ENCODE measurements at regions not wholly inside any gene's neighbourhood (a gene's known extent, or its start where the extent isn't known, plus 50 kb on each side); places are given as distances from the start of the nearest gene placed in this dataset.

DNA sequence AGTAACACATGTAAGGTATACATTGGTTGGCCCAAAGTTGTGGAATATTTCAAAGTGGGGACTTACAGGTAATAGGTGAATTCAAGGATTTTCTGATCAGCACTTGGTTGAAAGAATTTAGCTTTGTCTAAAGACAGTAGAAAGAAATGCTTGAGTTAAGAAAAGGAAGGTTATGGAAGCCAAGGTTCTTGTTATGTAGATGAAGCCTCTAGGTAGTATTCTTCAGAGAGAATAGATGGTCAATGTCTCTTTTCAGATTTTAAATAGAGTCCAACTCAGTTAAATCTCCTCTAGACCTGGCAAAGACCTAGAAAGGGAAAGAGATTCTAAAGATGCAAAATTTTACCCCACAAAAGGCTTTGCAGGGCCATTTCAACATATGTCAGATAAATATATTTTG is 157.4 kb downstream of the ANKRD30B start:
- Histone ChIP-seq H3K27ac (ENCODE audit: low read depth, low read length) (no peak overlapping the region), H3K4me3 (ENCODE audit: low read length in 3 of 3) (no peak overlapping the region), H3K9me3 (ENCODE audit: control insufficient read depth in 3 of 3, low read length in 3 of 3) (no peaks in the 10 kb centered on the region), H3K9ac (ENCODE audit: low read depth in 1 of 3, low read length in 3 of 3) (no peak overlapping the region), H3K27me3 (ENCODE audit: control insufficient read depth in 3 of 3, insufficient read depth in 3 of 3, low read length in 3 of 3) (no peaks in the 10 kb centered on the region), H3K36me3 (ENCODE audit: control insufficient read depth in 3 of 3, insufficient read depth in 3 of 3, low read length in 3 of 3) (no peaks in the 10 kb centered on the region), H3K4me1 (ENCODE audit: control insufficient read depth in 3 of 3, insufficient read depth in 3 of 3, low read length in 3 of 3) (no peaks in the 10 kb centered on the region)

DNA sequence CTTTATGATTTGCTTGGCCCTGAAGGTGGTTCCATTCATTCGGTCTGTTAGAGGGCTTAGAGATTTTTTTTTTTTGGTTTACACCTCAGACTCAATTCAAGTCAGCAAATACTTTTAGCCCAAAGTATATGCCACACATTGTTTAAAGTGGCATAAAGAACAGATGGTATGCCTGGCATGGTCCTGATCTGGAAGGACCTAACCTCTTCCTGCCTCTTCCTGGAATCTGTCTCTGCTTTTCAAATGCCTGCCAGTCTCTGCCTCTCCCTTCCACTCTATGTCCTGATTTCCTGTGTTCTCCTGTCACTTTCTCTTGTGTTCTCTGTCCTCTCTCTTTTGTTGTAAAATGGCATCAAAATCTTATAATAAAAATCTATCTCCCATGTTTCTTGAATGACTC is 158.0 kb downstream of the ANKRD30B start:
- Histone ChIP-seq H3K9me3 (ENCODE audit: control insufficient read depth in 3 of 3, low read length in 3 of 3) (no peaks in the 10 kb centered on the region), H3K36me3 (ENCODE audit: control insufficient read depth in 3 of 3, insufficient read depth in 3 of 3, low read length in 3 of 3) (no peaks in the 10 kb centered on the region), H3K27me3 (ENCODE audit: control insufficient read depth in 3 of 3, insufficient read depth in 3 of 3, low read length in 3 of 3) (no peaks in the 10 kb centered on the region), H3K4me3 (ENCODE audit: low read length in 3 of 3) (no peak overlapping the region), H3K9ac (ENCODE audit: low read depth in 1 of 3, low read length in 3 of 3) (no peak overlapping the region), H3K4me1 (ENCODE audit: control insufficient read depth in 3 of 3, insufficient read depth in 3 of 3, low read length in 3 of 3) (no peaks in the 10 kb centered on the region), H3K27ac (ENCODE audit: low read depth, low read length) (no peak overlapping the region)

DNA sequence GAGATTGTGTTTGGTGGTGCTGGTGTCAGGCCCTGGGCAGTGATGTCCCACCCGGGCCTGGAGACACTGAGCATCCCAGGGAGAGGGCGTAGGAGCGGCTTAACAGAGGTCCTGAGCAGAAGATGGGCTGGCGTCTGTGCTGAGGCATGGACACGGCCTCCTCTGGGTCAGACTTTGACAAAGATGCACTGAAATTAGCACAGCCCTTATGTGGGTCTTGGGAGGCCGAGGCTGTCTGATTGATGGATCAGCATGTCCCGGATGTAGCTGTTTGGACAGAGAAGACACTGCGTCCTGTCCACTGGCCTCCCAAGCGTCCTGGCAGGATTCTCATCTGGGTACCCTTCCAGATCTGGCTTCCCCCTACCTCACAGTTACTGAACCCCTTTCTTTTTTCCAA is 159.4 kb downstream of the ANKRD30B start:
- no peaks in the 10 kb centered on the region for H3K36me3 ChIP-seq (ENCODE audit: control insufficient read depth in 3 of 3, insufficient read depth in 3 of 3, low read length in 3 of 3)
- no peaks in the 10 kb centered on the region for H3K4me1 ChIP-seq (ENCODE audit: control insufficient read depth in 3 of 3, insufficient read depth in 3 of 3, low read length in 3 of 3)
- no peak overlapping the region for H3K27ac ChIP-seq (ENCODE audit: low read depth, low read length)
- no peak overlapping the region for H3K4me3 ChIP-seq (ENCODE audit: low read length in 3 of 3)
- no peak overlapping the region for H3K9ac ChIP-seq (ENCODE audit: low read depth in 1 of 3, low read length in 3 of 3)
- H3K27me3 ChIP-seq (ENCODE audit: control insufficient read depth in 3 of 3, insufficient read depth in 3 of 3, low read length in 3 of 3) = no peaks in the 10 kb centered on the region
- no peaks in the 10 kb centered on the region for H3K9me3 ChIP-seq (ENCODE audit: control insufficient read depth in 3 of 3, low read length in 3 of 3)

DNA sequence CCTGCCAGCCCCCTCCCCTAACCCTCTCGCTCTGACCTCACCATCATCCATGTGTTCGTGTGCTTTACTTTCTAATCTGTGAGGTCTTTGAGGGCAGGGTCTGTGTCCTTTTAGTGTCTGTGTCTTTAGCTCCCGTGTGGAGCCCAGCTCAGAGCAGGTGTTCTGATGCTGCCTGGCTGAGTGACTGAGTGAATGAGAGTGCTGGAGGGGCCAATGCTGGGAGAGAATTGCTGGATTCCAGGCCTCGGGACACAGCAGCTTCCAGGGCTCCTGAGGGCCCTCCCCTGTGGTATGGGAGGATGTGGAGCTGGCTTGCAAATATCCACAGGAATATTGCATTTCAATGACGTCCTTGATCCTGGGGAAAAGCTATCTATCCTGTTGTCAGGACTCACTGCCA is 160.6 kb downstream of the ANKRD30B start:
- Histone ChIP-seq H3K4me3 (ENCODE audit: low read length in 3 of 3) (no peak overlapping the region), H3K9ac (ENCODE audit: low read depth in 1 of 3, low read length in 3 of 3) (no peak overlapping the region), H3K9me3 (ENCODE audit: control insufficient read depth in 3 of 3, low read length in 3 of 3) (no peaks in the 10 kb centered on the region), H3K36me3 (ENCODE audit: control insufficient read depth in 3 of 3, insufficient read depth in 3 of 3, low read length in 3 of 3) (no peaks in the 10 kb centered on the region), H3K4me1 (ENCODE audit: control insufficient read depth in 3 of 3, insufficient read depth in 3 of 3, low read length in 3 of 3) (no peaks in the 10 kb centered on the region), H3K27ac (ENCODE audit: low read depth, low read length) (no peak overlapping the region), H3K27me3 (ENCODE audit: control insufficient read depth in 3 of 3, insufficient read depth in 3 of 3, low read length in 3 of 3) (no peaks in the 10 kb centered on the region)

DNA sequence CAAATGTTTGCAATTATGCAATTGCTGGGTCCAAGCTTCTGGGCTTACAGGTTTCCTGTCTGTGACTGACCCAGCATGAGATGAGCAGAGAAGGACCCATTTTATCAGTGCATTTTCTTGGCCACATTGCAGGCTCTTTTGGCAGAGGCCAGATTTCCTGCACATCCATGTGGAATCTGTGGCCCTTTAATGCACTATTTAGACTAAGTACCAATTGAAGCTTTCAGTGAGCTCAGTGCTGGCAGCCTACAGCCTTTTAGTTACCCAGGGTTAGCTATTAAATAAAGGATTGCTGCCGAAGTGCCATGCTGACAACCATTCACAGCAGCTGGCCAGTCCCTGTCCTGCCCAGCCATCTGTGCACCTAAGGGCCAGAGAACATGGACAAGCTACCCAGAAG is 165.0 kb downstream of the ANKRD30B start:
- Histone ChIP-seq H3K36me3 (ENCODE audit: control insufficient read depth in 3 of 3, insufficient read depth in 3 of 3, low read length in 3 of 3) (no peaks in the 10 kb centered on the region), H3K9ac (ENCODE audit: low read depth in 1 of 3, low read length in 3 of 3) (no peak overlapping the region), H3K4me1 (ENCODE audit: control insufficient read depth in 3 of 3, insufficient read depth in 3 of 3, low read length in 3 of 3) (no peaks in the 10 kb centered on the region), H3K27me3 (ENCODE audit: control insufficient read depth in 3 of 3, insufficient read depth in 3 of 3, low read length in 3 of 3) (no peaks in the 10 kb centered on the region), H3K27ac (ENCODE audit: low read depth, low read length) (no peak overlapping the region), H3K4me3 (ENCODE audit: low read length in 3 of 3) (no peak overlapping the region), H3K9me3 (ENCODE audit: control insufficient read depth in 3 of 3, low read length in 3 of 3) (no peaks in the 10 kb centered on the region)

DNA sequence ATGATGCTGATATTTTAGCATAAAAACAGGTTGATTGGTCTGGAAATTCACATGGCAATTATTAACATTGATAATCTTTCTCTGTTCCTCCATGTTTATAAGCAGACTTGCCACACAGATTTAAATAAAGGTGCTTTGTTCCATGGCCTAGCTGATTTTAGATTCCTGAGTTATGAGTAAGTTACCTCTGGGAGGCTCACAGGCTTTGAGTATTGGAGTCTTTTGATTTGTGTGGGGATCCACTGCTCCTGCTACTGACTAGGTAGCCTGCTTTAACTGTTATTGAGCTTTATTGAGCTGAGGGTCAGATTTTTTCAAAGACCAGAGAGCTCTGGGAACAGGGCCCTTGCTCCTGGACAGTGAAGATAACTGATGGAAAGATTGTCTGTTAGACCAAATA is 166.1 kb downstream of the ANKRD30B start:
- no peaks in the 10 kb centered on the region for H3K36me3 ChIP-seq (ENCODE audit: control insufficient read depth in 3 of 3, insufficient read depth in 3 of 3, low read length in 3 of 3)

DNA sequence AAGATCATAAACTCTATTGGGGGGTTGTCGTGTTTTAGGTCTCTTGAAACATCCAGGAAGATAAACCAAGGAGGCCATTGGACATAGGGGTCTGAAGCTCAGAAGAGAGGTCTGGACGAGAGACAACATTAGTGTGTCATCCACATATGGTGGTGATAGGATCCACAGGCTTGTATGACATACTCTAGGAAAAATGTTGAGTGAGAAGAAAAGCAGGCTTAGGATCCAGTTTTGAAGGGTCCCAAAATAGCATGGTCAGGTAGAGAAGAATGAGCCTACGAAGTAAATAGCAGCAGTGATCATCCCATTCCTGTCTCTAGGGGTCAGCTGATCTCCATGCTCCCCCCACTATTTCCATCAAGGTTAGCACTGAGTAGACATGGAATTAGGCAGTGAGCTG is 166.8 kb downstream of the ANKRD30B start:
- Histone ChIP-seq H3K27ac (ENCODE audit: low read depth, low read length) (no peak overlapping the region), H3K9me3 (ENCODE audit: control insufficient read depth in 3 of 3, low read length in 3 of 3) (no peaks in the 10 kb centered on the region), H3K9ac (ENCODE audit: low read depth in 1 of 3, low read length in 3 of 3) (no peak overlapping the region), H3K4me1 (ENCODE audit: control insufficient read depth in 3 of 3, insufficient read depth in 3 of 3, low read length in 3 of 3) (no peaks in the 10 kb centered on the region), H3K4me3 (ENCODE audit: low read length in 3 of 3) (no peak overlapping the region), H3K27me3 (ENCODE audit: control insufficient read depth in 3 of 3, insufficient read depth in 3 of 3, low read length in 3 of 3) (no peaks in the 10 kb centered on the region), H3K36me3 (ENCODE audit: control insufficient read depth in 3 of 3, insufficient read depth in 3 of 3, low read length in 3 of 3) (no peaks in the 10 kb centered on the region)

More for the DNA sequence above, 166.1 kb downstream of the ANKRD30B start:
- H3K27ac ChIP-seq (ENCODE audit: low read depth, low read length) = no peak overlapping the region
- no peaks in the 10 kb centered on the region for H3K27me3 ChIP-seq (ENCODE audit: control insufficient read depth in 3 of 3, insufficient read depth in 3 of 3, low read length in 3 of 3)
- H3K4me1 ChIP-seq (ENCODE audit: control insufficient read depth in 3 of 3, insufficient read depth in 3 of 3, low read length in 3 of 3) = no peaks in the 10 kb centered on the region
- no peaks in the 10 kb centered on the region for H3K9me3 ChIP-seq (ENCODE audit: control insufficient read depth in 3 of 3, low read length in 3 of 3)
- H3K9ac ChIP-seq (ENCODE audit: low read depth in 1 of 3, low read length in 3 of 3) = no peak overlapping the region
- no peak overlapping the region for H3K4me3 ChIP-seq (ENCODE audit: low read length in 3 of 3)

DNA sequence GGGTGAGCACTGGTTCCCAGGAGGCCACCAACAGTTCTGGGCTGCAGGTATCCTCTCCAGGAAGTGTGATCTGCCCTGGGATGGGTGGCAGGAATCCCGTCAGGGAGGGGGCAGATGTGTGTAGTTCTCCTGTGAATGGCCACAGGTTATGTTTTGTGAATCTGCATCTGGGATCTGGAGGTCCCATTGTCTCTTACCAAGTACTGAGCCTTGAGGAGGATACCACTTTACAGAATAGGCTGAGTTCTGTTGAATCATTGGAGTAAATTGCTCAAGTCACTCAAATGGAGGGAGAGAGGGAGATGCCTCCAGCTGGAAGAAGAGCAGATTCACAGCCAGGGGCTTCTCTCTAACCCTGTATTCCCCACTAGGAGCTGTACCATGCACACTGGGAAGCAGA is 168.2 kb downstream of the ANKRD30B start:
- Histone ChIP-seq H3K27ac (ENCODE audit: low read depth, low read length) (no peak overlapping the region), H3K4me1 (ENCODE audit: control insufficient read depth in 3 of 3, insufficient read depth in 3 of 3, low read length in 3 of 3) (no peaks in the 10 kb centered on the region), H3K9me3 (ENCODE audit: control insufficient read depth in 3 of 3, low read length in 3 of 3) (no peaks in the 10 kb centered on the region), H3K36me3 (ENCODE audit: control insufficient read depth in 3 of 3, insufficient read depth in 3 of 3, low read length in 3 of 3) (no peaks in the 10 kb centered on the region), H3K9ac (ENCODE audit: low read depth in 1 of 3, low read length in 3 of 3) (no peak overlapping the region), H3K27me3 (ENCODE audit: control insufficient read depth in 3 of 3, insufficient read depth in 3 of 3, low read length in 3 of 3) (no peaks in the 10 kb centered on the region), H3K4me3 (ENCODE audit: low read length in 3 of 3) (no peak overlapping the region)

DNA sequence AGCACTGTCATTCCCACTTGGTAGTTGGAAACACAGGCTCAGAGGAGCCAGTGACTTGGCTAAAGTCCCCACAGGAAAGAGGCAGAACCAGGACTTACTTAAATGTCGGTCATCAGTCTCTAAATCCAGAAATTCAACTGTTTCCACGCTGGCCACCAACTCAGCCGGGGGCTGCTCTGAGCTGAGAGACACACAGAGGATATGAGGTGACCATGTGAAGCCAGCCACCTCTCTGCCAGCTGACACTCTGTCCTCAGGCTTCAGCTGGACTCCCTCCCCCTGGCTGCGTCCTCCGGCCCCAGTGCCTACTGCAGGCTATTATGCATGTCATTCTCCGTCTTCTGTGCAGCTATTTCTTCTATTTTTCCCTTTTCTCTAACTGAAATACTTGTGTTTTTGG is 168.9 kb downstream of the ANKRD30B start:
- no peak overlapping the region for H3K9ac ChIP-seq (ENCODE audit: low read depth in 1 of 3, low read length in 3 of 3)
- no peaks in the 10 kb centered on the region for H3K4me1 ChIP-seq (ENCODE audit: control insufficient read depth in 3 of 3, insufficient read depth in 3 of 3, low read length in 3 of 3)
- H3K27me3 ChIP-seq (ENCODE audit: control insufficient read depth in 3 of 3, insufficient read depth in 3 of 3, low read length in 3 of 3) = no peaks in the 10 kb centered on the region
- H3K27ac ChIP-seq (ENCODE audit: low read depth, low read length) = no peak overlapping the region
- H3K4me3 ChIP-seq (ENCODE audit: low read length in 3 of 3) = no peak overlapping the region
- no peaks in the 10 kb centered on the region for H3K36me3 ChIP-seq (ENCODE audit: control insufficient read depth in 3 of 3, insufficient read depth in 3 of 3, low read length in 3 of 3)
- H3K9me3 ChIP-seq (ENCODE audit: control insufficient read depth in 3 of 3, low read length in 3 of 3) = no peaks in the 10 kb centered on the region

DNA sequence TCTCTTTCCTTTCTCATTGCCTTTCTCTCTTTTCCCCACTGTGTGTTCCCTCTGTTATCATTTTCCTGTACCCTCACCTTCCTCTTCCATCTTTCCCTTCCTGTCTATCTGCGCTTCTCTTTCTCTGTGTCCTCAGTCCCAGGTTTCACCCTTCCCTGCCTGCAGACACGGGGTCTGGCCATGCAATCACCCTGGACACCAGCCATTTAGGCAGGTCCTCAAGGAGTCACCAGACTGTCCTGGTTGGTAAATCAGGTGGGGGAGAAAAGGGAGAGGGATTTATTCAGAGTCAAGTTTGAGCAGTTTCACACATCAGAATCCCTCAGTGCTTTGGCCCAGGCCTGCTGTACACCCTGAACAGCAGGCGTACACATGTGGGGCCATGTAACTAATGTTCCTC is 169.3 kb downstream of the ANKRD30B start:
- H3K9ac ChIP-seq (ENCODE audit: low read depth in 1 of 3, low read length in 3 of 3) = no peak overlapping the region
- H3K4me3 ChIP-seq (ENCODE audit: low read length in 3 of 3) = no peak overlapping the region
- no peaks in the 10 kb centered on the region for H3K27me3 ChIP-seq (ENCODE audit: control insufficient read depth in 3 of 3, insufficient read depth in 3 of 3, low read length in 3 of 3)
- H3K4me1 ChIP-seq (ENCODE audit: control insufficient read depth in 3 of 3, insufficient read depth in 3 of 3, low read length in 3 of 3) = no peaks in the 10 kb centered on the region
- no peaks in the 10 kb centered on the region for H3K9me3 ChIP-seq (ENCODE audit: control insufficient read depth in 3 of 3, low read length in 3 of 3)
- no peak overlapping the region for H3K27ac ChIP-seq (ENCODE audit: low read depth, low read length)
- no peaks in the 10 kb centered on the region for H3K36me3 ChIP-seq (ENCODE audit: control insufficient read depth in 3 of 3, insufficient read depth in 3 of 3, low read length in 3 of 3)

DNA sequence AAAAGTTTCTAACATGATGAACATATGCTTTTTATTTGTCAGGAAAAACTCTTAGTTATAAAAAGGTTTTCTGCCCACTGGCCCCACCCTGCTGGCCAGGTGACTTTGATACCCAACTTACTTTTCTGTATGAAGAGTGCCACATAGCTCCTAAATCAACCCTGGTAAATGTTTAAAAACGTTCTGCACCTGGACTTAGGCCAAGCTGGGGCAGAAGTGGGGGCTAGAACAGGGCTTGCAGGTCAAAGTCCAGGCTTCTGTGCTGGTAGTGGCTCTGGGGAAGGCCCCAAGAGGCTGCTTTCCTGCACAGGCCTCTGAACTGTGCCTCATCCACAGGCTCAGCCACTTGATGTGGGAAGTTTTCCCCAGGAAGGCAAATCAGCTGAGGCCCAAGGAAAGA is 171.7 kb downstream of the ANKRD30B start:
- Histone ChIP-seq H3K4me3 (ENCODE audit: low read length in 3 of 3) (no peak overlapping the region), H3K36me3 (ENCODE audit: control insufficient read depth in 3 of 3, insufficient read depth in 3 of 3, low read length in 3 of 3) (no peaks in the 10 kb centered on the region), H3K9ac (ENCODE audit: low read depth in 1 of 3, low read length in 3 of 3) (no peak overlapping the region), H3K27ac (ENCODE audit: low read depth, low read length) (no peak overlapping the region), H3K27me3 (ENCODE audit: control insufficient read depth in 3 of 3, insufficient read depth in 3 of 3, low read length in 3 of 3) (no peaks in the 10 kb centered on the region), H3K4me1 (ENCODE audit: control insufficient read depth in 3 of 3, insufficient read depth in 3 of 3, low read length in 3 of 3) (no peaks in the 10 kb centered on the region), H3K9me3 (ENCODE audit: control insufficient read depth in 3 of 3, low read length in 3 of 3) (no peaks in the 10 kb centered on the region)

Measured in skeletal muscle tissue (tissue), 3 donors.